K562 (cell line): ENCODE measurements at regions not wholly inside any gene's neighbourhood (a gene's known extent, or its start where the extent isn't known, plus 50 kb on each side); places are given as distances from the start of the nearest gene placed in this dataset.

Experiments used
- ATAC-seq: fragments of 200-7000 bp; cut with Tn5 transposase; 3 replicates; pipeline ENCODE4 v1.9.1; 2020; ENCODE audit warnings: moderate library complexity
- BruUV-seq: library from RNA; stranded (reverse); fragments of 400-500 nt; replicated peaks from 2 replicates; lab custom pipeline; 2021; lab: Mats Ljungman, UMichigan
- CTCF ChIA-PET: fragments of 300-600 bp; formaldehyde crosslinking; extraction: SDS; loops from one replicate; lab custom pipeline; 2021; ENCODE audit warnings: low intra/inter-chr PET ratio; lab: Yijun Ruan, JAX
- POLR2A ChIA-PET: fragments of 300-600, 350-650 bp; sonication (Branson Sonifier 250); formaldehyde crosslinking; extraction: SDS; loops from one replicate; lab custom pipeline; 2021; ENCODE audit warnings: antibody characterized with exemption, inconsistent platforms; lab: Yijun Ruan, JAX
- DNase-seq, 4 experiments: peaks; one replicate each; pipeline versions ENCODE4 v3.0.0 to v3.0.0-alpha.2; 2011 to 2018; ENCODE audit warnings: low spot score in 3 of 4, mixed read lengths in 3 of 4; ENCODE audit errors: extremely low read depth in 1 of 4
- FAIRE-seq: peaks from 2 replicates; lab custom pipeline; 2011; peaks lifted over from hg19 to GRCh38; lab: Jason Lieb, UNC
- H2AFZ ChIP-seq: 2 replicates; pipeline ENCODE4 v1.6.0; 2011; ENCODE audit warnings: low read depth, low read length, control low read depth, inconsistent platforms
- H3K27ac ChIP-seq: fragments of 200-600 bp; 3 replicates; pipeline ENCODE4 v1.8.0; 2011; ENCODE audit warnings: low read depth, mild to moderate bottlenecking, control low read depth, inconsistent platforms, low read length, moderate library complexity, mixed read lengths; ENCODE audit errors: extremely low read depth
- H3K27me3 ChIP-seq, 2 experiments: fragments of 300-600 bp in 1 of 2; 2 replicates in 1 of 2; 3 replicates in 1 of 2; pipeline versions ENCODE4 v1.6.0 to v1.8.0; 2011; ENCODE audit warnings: inconsistent platforms in 2 of 2, low read length in 2 of 2, mild to moderate bottlenecking in 1 of 2, mixed read lengths in 1 of 2, moderate library complexity in 1 of 2; ENCODE audit not compliant: control insufficient read depth in 2 of 2, insufficient read depth in 2 of 2
- H3K36me3 ChIP-seq: fragments of 300-600 bp; 3 replicates; pipeline ENCODE4 v1.8.0; 2011; ENCODE audit warnings: mild to moderate bottlenecking, low read length, inconsistent platforms; ENCODE audit not compliant: control insufficient read depth, insufficient read depth
- H3K4me1 ChIP-seq, 2 experiments: fragments of 200-600 bp in 1 of 2; replicated peaks in 1 of 2; 2 replicates in 1 of 2; 3 replicates in 1 of 2; pipeline versions ENCODE4 v1.5.1 to v1.8.0; 2011; ENCODE audit warnings: inconsistent platforms in 2 of 2, low read length in 2 of 2, mild to moderate bottlenecking in 1 of 2, mixed read lengths in 1 of 2, moderate library complexity in 1 of 2; ENCODE audit not compliant: control insufficient read depth in 2 of 2, insufficient read depth in 2 of 2
- H3K4me2 ChIP-seq: 2 replicates; pipeline ENCODE4 v1.6.1; 2011; ENCODE audit warnings: low read length, control low read depth, inconsistent platforms, mixed read lengths; ENCODE audit not compliant: insufficient read depth
- H3K4me3 ChIP-seq: fragments of 200-600 bp; sonication (generic), shearing (Covaris generic); 2 replicates; pipeline ENCODE4 v1.5.1; 2016; ENCODE audit warnings: control low read depth, inconsistent platforms
- H3K79me2 ChIP-seq: fragments of 200-600 bp; 3 replicates; pipeline ENCODE4 v1.8.0; 2011; ENCODE audit warnings: low read length, inconsistent platforms; ENCODE audit not compliant: control insufficient read depth, insufficient read depth
- H3K9ac ChIP-seq, 2 experiments: 2 replicates each; pipeline versions ENCODE4 v1.6.0 to v1.6.1; 2011; ENCODE audit warnings: low read depth in 2 of 2, low read length in 2 of 2, control low read depth in 1 of 2, inconsistent platforms in 1 of 2, mild to moderate bottlenecking in 1 of 2, mixed read lengths in 1 of 2; ENCODE audit not compliant: insufficient read depth in 1 of 2
- H3K9me1 ChIP-seq: one replicate; pipeline ENCODE4 v1.6.0; 2011; ENCODE audit warnings: inconsistent platforms, mild to moderate bottlenecking, low read length, moderate library complexity; ENCODE audit not compliant: control insufficient read depth, insufficient read depth
- H3K9me3 ChIP-seq: replicated peaks from 2 replicates; pipeline ENCODE4 v1.5.1; 2011; ENCODE audit warnings: low read depth, low read length, inconsistent platforms; ENCODE audit not compliant: control insufficient read depth, insufficient read depth
- H4K20me1 ChIP-seq: replicated peaks from 2 replicates; pipeline ENCODE4 v1.6.1; 2011; ENCODE audit warnings: low read length, inconsistent platforms, mixed read lengths; ENCODE audit not compliant: control insufficient read depth, insufficient read depth
- DLX4 ChIP-seq: fragments of 250-450 bp; sonication (Bioruptor Pico); IDR thresholded peaks from 2 replicates; pipeline ENCODE4 v1.6.1; 2021; ENCODE audit warnings: mild to moderate bottlenecking
- DNMT1 ChIP-seq: fragments of 450-650 bp; IDR thresholded peaks from 2 replicates; pipeline ENCODE4 v1.6.1; 2016; ENCODE audit warnings: antibody characterized with exemption, mild to moderate bottlenecking
- E2F8 ChIP-seq: fragments of 450-650 bp; IDR thresholded peaks from 2 replicates; pipeline ENCODE4 v1.7.1; 2018; ENCODE audit warnings: mild to moderate bottlenecking, low read depth; ENCODE audit not compliant: partially characterized antibody
- GTF2F1 ChIP-seq: IDR thresholded peaks from 2 replicates; pipeline ENCODE4 v1.6.1; 2011; ENCODE audit warnings: low read depth, low read length, improper control_type of control experiment
- HNRNPK ChIP-seq: fragments of 200-400 bp; formaldehyde crosslinking; IDR thresholded peaks from one replicate; pipeline ENCODE4 v1.6.1; 2018; ENCODE audit warnings: mild to moderate bottlenecking, low read depth, low read length; ENCODE audit not compliant: poor library complexity, severe bottlenecking
- HSF4 ChIP-seq: fragments of 250-450 bp; sonication (Bioruptor Pico); IDR thresholded peaks from 2 replicates; pipeline ENCODE4 v2.1.2; 2022; ENCODE audit warnings: mild to moderate bottlenecking, moderate library complexity, borderline replicate concordance
- MAZ ChIP-seq, 2 experiments: fragments of 450-650 bp in 1 of 2; sonication (generic) in 1 of 2; formaldehyde crosslinking; IDR thresholded peaks in 1 of 2; conservative IDR thresholded peaks in 1 of 2; 2 replicates each; pipeline versions ENCODE4 v1.4.0 to v1.5.0; 2020; ENCODE audit warnings: mild to moderate bottlenecking in 1 of 2, missing genetic modification reagents in 1 of 2
- PCBP2 ChIP-seq: fragments of 200-400 bp; formaldehyde crosslinking; IDR thresholded peaks from 2 replicates; pipeline ENCODE4 v1.6.1; 2018; ENCODE audit warnings: low read length, low read depth, mild to moderate bottlenecking, moderate library complexity; ENCODE audit not compliant: poor library complexity, severe bottlenecking
- PHTF2 ChIP-seq: fragments of 250-450 bp; sonication (Bioruptor Pico); IDR thresholded peaks from 2 replicates; pipeline ENCODE4 v1.5.0; 2021; ENCODE audit warnings: mild to moderate bottlenecking
- PKNOX1 ChIP-seq: fragments of 450-650 bp; IDR thresholded peaks from 2 replicates; pipeline ENCODE4 v1.6.1; 2016
- RFX5 ChIP-seq: IDR thresholded peaks from 2 replicates; pipeline ENCODE4 v1.6.1; 2011; ENCODE audit warnings: low read depth, mild to moderate bottlenecking, improper control_type of control experiment, low read length
- SIN3A ChIP-seq, 2 experiments: fragments of 150-350 bp in 1 of 2; IDR thresholded peaks; 2 replicates each; pipeline ENCODE4 v1.6.1; 2011 to 2016; ENCODE audit warnings: borderline replicate concordance in 2 of 2, low read depth in 2 of 2, low read length in 2 of 2, mild to moderate bottlenecking in 2 of 2, moderate library complexity in 2 of 2; ENCODE audit not compliant: control insufficient read depth in 1 of 2
- UBTF ChIP-seq, 2 experiments: IDR thresholded peaks; 2 replicates each; pipeline ENCODE4 v1.6.1; 2012; ENCODE audit warnings: improper control_type of control experiment in 2 of 2, low read depth in 2 of 2, low read length in 2 of 2, borderline replicate concordance in 1 of 2
- ZNF217 ChIP-seq: sonication (generic); formaldehyde crosslinking; IDR thresholded peaks from 2 replicates; pipeline ENCODE4 v1.8.0; 2022; ENCODE audit warnings: mild to moderate bottlenecking, missing genetic modification reagents
- WGBS: fragments of 100-300 bp; shearing (Covaris generic); methylation state at CpG from one replicate; pipeline ENCODE4 v1.1.6; 2016; ENCODE audit warnings: low coverage, mixed read lengths; ENCODE audit not compliant: insufficient coverage; ENCODE audit errors: missing lambda C conversion rate; 5-methylcytosine and 5-hydroxymethylcytosine counted together
- in situ Hi-C: fragments of 300-500 bp; cut with MboI; formaldehyde crosslinking; loops from 4 replicates; pipeline ENCODE4 v1.15.0; 2018; ENCODE audit warnings: inconsistent platforms, mixed read lengths
- intact Hi-C: fragments of 100-400 bp; cut with micrococcal nuclease; formaldehyde crosslinking; loops from 2 replicates; pipeline ENCODE4 v1.14.2; 2022

DNA sequence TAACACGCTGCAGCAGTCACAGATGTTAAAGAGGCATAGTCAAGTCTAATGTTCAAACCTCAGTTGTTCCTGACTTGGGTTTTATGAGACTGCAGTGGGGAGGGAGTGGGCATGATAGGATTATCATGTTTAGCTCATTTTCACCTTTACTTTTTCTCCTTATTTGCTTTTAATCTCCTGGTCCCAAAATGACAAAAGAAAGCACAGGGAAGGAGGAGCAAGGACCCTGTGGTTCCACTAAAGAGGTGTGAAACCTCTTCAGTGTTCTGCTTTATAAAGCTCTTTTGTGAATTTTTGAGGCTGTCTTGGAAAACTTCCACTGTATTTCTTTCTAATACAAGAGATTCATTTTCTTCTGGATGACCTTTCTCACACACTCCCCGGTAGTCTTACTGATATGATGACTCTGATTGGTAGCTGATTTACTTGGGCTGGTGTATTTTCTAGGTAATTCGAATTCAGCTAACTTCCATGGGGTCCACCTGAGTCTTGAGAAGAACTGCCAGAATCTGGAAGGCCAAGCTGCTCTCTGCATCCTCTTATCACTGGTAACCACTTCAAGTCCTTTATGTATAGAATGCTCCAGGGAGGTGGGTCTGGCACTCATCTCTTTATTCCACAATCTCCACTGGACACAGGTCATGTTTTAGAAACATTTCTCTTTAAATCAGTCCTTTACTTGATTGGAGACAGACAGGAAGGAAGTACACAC lies 1364.4 kb upstream of the CDH9 start:
- CTCF ChIA-PET: no interaction called here
- H4K20me1 ChIP-seq: no peaks in the 10 kb centered on the region
- TF ChIP-seq E2F8 (no peak), ZNF217 (no peak), UBTF (IDR thresholded peaks at IDR 0.05; ENCODE audit: borderline replicate concordance in 1 of 2, low read depth in 2 of 2, low read length in 2 of 2) (no peak), MAZ (CRISPR knock-in tag; conservative IDR thresholded peaks at IDR 0.05 in 1 of 2, IDR thresholded peaks at IDR 0.05 in 1 of 2) (no peak), RFX5 (no peak), PKNOX1 (no peak), PHTF2 (CRISPR knock-in tag) (no peak), PCBP2 (no peak), HNRNPK (no peak), GTF2F1 (no peak), DLX4 (CRISPR knock-in tag) (no peak), DNMT1 (no peak), HSF4 (CRISPR knock-in tag) (no peak), SIN3A (IDR thresholded peaks at IDR 0.05; ENCODE audit: borderline replicate concordance in 2 of 2, control insufficient read depth in 1 of 2, low read depth in 2 of 2, low read length in 2 of 2) (no peak)

More for the DNA sequence above, 1364.4 kb upstream of the CDH9 start:
- Histone ChIP-seq H3K4me1 (no peaks in the 10 kb centered on the region), H3K9me3 (no peaks in the 10 kb centered on the region), H2AFZ (no peak overlapping the region), H3K9me1 (no peaks in the 10 kb centered on the region), H3K4me2 (no peak overlapping the region), H3K79me2 (no peaks in the 10 kb centered on the region), H3K27me3 (no peaks in the 10 kb centered on the region), H3K27ac (no peak overlapping the region), H3K4me3 (no peak overlapping the region), H3K36me3 (no peaks in the 10 kb centered on the region), H3K9ac (no peak overlapping the region)
- POLR2A ChIA-PET: no interaction called here
- in situ Hi-C loops (no loop called here), intact Hi-C loops (no loop called here)
- no TSS peak for BruUV-seq
- FAIRE-seq (no peak), DNase-seq (no peak), ATAC-seq (no peak)
- WGBS: 0% methylated on average over 3 of the region's 3 CpGs
